Fibroblast of mammary gland (primary cell): ENCODE measurements at regions not wholly inside any gene's neighbourhood (a gene's known extent, or its start where the extent isn't known, plus 50 kb on each side); places are given as distances from the start of the nearest gene placed in this dataset.
"Not testable (repeated sequence)": the region's sequence is repeated elsewhere in the genome, so short reads cannot be mapped to it uniquely, and the experiment has no call there.

Source experiments
- DNase-seq: peaks from one replicate; pipeline ENCODE4 v3.0.0-alpha.2; 2010; ENCODE audit warnings: low read depth
- H3K4me3 ChIP-seq: 2 replicates; pipeline ENCODE4 v1.5.1; 2011; ENCODE audit warnings: low read depth, mild to moderate bottlenecking, low read length, moderate library complexity; ENCODE audit not compliant: control insufficient read depth
- TF ChIP-seq, protein P1 (sequence below): conservative IDR thresholded peaks from 2 replicates; pipeline ENCODE4 v1.5.1; 2011; ENCODE audit warnings: low read depth, low read length, inconsistent platforms; ENCODE audit not compliant: control insufficient read depth, insufficient read depth

DNA sequence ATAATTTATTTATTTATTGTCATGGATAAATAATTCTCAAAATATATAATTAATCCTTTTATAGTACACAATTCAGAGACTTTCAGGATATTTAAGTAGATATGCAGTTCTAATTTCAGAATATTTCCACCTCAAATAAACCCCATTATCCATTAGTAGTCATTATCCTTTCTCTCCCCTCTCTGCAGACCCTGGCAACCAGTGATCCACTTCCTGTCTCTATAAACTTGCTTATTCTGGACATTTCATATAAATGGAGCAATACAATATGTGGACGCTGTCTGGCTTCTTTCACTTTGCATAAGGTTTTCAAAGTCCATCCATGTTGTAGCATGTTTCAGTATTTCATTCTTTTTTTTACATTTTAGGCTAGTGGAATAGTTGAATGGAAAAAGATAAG is 230.2 kb downstream of the FZD1 start:
- H3K4me3 ChIP-seq = no peak overlapping the region
- TF ChIP-seq, protein P1, sequence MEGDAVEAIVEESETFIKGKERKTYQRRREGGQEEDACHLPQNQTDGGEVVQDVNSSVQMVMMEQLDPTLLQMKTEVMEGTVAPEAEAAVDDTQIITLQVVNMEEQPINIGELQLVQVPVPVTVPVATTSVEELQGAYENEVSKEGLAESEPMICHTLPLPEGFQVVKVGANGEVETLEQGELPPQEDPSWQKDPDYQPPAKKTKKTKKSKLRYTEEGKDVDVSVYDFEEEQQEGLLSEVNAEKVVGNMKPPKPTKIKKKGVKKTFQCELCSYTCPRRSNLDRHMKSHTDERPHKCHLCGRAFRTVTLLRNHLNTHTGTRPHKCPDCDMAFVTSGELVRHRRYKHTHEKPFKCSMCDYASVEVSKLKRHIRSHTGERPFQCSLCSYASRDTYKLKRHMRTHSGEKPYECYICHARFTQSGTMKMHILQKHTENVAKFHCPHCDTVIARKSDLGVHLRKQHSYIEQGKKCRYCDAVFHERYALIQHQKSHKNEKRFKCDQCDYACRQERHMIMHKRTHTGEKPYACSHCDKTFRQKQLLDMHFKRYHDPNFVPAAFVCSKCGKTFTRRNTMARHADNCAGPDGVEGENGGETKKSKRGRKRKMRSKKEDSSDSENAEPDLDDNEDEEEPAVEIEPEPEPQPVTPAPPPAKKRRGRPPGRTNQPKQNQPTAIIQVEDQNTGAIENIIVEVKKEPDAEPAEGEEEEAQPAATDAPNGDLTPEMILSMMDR = no peak

DNA sequence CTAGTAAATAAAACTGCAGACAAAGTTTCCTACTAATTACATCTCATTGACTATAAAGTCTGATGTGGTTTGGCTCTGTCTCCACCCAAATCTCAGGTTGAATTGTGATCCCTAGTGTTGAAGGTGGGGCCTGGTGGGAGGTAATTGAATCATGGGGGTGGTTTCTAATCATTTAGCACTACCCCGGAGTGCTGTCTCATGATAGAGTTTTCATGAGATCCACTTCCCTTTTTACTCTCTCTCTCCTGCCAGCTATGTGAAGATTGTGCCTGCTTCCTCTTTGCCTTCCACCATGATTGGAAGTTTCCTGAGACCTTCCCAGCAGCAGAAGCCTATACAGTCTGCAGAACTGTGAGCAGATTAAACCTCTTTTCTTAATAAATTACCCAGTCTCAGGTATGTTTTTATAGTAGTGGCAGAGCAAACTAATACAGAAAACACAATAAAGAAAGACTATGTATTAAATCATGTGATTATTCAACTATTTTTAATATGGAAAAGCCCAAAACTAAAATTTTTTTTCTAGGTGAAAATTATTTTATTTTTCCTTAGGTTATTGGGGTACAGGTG is 232.1 kb downstream of the FZD1 start:
- TF ChIP-seq, protein P1 = no peak
- H3K4me3 ChIP-seq = no peak overlapping the region
- no peak for DNase-seq

More for the DNA sequence above, 230.2 kb downstream of the FZD1 start:
- DNase-seq = no peak

DNA sequence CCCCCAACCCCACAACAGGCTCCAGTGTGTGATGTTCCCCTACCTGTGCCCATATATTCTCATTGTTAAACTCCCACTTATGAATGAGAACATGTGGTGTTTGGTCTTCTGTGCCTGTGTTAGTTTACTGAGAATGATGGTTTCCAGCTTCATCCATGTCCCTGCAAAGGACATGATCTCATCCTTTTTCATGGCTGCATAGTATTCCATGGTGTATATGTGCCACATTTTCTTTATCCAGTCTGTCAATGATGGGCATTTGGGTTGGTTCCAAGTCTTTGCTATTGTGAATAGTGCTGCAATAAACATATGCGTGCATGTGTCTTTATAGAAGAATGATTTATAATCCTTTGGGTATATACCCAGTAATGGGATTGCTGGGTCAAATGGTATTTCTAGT is 233.0 kb downstream of the FZD1 start:
- not testable (repeated sequence) for DNase-seq, H3K4me3 ChIP-seq

DNA sequence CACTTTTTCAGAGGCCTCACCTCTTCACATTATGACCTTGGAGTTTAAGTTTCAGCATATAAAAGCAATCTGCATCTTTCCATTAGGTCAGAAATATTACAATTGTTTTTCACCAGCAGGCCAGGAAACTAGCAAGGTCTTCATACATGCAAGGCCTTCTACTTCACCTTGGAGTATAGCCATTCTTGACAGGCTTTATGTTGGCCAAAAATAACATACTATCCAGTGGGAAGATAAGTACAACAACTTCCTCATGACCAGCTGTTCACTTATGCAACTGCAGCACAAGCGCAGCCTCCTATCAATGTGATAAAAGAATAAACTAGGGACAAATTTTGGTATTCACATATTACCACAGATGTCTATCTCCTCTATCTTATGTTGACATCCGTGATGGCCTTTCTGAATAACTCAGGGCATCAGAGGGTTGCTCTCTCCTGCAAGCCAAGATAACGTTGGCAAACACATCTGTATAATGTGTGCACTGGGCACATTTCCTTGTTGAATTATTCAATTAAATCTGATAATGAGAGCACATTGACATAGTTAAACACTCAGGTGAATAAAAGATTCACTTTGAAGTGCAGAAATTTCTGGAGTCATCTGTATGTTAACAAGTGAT is 239.8 kb downstream of the FZD1 start:
- TF ChIP-seq, protein P1 = no peak

DNA sequence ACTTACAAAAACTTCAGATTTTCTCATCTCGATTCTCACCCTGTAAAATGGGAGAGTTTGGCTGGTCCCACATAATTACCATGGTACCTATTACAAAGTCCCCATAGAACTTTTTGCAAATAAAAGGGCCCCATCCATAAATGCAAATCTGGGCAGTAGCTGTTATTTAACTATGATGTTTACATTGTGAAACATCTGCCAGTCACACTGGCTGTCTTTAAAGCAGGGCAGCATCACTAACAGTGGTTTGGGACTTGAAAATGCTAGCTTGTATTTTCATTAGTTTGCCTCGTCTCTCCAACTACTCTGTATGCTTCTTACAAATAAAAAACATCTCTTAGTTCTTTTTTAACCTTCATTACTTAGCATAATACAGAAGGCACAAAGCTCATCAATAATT is 240.7 kb downstream of the FZD1 start:
- no peak for DNase-seq
- H3K4me3 ChIP-seq = no peak overlapping the region
- TF ChIP-seq, protein P1 = no peak

More for the DNA sequence above, 239.8 kb downstream of the FZD1 start:
- H3K4me3 ChIP-seq = no peak overlapping the region
- DNase-seq = peak; percentile 14

DNA sequence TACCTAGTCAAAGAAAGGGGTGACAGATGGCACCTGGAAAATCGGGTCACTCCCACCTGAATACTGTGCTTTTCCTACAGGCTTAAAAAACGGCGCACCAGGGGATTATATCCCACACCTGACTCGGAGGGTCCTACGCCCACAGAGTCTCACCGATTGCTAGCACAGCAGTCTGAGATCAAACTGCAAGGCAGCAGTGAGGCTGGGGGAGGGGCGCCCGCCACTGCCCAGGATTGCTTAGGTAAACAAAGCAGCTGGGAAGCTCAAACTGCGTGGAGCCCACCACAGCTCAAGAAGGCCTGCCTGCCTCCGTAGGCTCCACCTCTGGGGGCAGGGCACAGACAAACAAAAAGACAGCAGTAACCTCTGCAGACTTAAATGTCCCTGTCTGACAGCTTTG is 242.7 kb downstream of the FZD1 start:
- DNase-seq = not testable (repeated sequence)

DNA sequence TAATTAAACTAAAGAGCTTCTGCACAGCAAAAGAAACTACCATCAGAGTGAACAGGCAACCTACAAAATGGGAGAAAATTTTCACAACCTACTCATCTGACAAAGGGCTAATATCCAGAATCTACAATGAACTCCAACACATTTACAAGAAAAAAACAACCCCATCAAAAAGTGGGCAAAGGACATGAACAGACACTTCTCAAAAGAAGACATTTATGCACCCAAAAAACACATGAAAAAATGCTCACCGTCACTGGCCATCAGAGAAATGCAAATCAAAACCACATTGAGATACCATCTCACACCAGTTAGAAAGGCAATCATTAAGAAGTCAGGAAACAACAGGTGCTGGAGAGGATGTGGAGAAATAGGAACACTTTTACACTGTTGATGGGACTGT is 247.6 kb downstream of the FZD1 start:
- not testable (repeated sequence) for DNase-seq, H3K4me3 ChIP-seq

More for the DNA sequence above, 242.7 kb downstream of the FZD1 start:
- not testable (repeated sequence) for H3K4me3 ChIP-seq

DNA sequence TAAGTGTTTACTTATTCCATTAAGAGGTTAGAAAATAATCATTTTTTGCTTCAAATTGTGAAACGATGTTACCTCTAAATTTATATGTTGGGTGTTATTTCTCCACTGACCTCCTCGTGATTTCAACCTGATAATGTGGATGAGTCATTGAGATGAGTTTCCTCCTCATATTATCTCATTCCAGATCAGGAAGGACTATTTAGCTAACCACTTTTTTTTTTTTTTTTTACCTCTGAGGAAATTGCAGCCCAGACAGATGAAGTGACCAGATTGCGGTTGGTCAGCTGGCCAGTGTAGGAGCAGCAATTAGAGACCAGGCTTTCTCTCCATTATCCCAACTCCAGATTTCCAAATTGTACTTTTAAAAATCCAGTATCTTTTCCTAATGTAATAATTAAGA is 248.7 kb downstream of the FZD1 start:
- TF ChIP-seq, protein P1 = no peak
- peak; percentile 33 for DNase-seq

More for the DNA sequence above, 248.7 kb downstream of the FZD1 start:
- no peak overlapping the region for H3K4me3 ChIP-seq
